B cell (primary cell): ENCODE measurements at regions not wholly inside any gene's neighbourhood (a gene's known extent, or its start where the extent isn't known, plus 50 kb on each side); places are given as distances from the start of the nearest gene placed in this dataset.

ENCODE experiments used
- EZH2 ChIP-seq: IDR thresholded peaks from 2 replicates; pipeline ENCODE4 v1.6.1; 2012; ENCODE audit warnings: borderline replicate concordance, low read depth, mild to moderate bottlenecking, moderate library complexity, low read length; ENCODE audit not compliant: insufficient read depth, poor library complexity, severe bottlenecking
- TF ChIP-seq, protein P1 (sequence below): fragments of 200-600 bp; IDR thresholded peaks from one replicate; pipeline ENCODE4 v1.8.0; 2022; ENCODE audit warnings: antibody characterized with exemption, mild to moderate bottlenecking

DNA sequence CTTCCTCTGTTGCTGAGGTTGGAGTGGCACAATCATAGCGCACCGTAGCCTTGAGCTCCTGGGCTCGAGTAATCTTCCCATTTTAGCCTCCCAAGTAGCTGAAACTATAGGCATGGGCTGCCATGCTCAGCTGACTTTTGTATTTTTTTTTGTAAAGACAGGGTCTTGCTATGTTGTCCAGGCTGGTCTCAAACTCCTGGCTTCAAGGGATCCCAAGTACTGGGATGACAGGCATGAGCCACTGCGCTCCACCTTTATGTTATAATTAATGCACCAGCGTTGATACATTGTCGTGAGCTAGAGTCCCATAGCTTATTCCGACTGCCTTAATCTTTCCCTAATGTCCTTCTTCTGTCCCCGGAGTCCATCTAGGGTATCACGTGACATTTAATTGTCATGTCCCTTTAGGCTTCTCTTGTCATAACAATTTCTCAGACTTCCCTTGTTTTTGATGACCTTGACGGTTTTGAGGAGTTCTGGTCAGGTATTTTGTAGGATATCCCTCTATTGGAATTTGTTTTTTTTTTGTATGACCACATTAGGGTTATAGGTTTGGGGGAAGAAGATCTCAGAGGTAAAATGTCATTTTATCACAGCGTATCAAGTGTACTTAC lies 63.9 kb downstream of the CEBPB start:
- TF ChIP-seq, protein P1, sequence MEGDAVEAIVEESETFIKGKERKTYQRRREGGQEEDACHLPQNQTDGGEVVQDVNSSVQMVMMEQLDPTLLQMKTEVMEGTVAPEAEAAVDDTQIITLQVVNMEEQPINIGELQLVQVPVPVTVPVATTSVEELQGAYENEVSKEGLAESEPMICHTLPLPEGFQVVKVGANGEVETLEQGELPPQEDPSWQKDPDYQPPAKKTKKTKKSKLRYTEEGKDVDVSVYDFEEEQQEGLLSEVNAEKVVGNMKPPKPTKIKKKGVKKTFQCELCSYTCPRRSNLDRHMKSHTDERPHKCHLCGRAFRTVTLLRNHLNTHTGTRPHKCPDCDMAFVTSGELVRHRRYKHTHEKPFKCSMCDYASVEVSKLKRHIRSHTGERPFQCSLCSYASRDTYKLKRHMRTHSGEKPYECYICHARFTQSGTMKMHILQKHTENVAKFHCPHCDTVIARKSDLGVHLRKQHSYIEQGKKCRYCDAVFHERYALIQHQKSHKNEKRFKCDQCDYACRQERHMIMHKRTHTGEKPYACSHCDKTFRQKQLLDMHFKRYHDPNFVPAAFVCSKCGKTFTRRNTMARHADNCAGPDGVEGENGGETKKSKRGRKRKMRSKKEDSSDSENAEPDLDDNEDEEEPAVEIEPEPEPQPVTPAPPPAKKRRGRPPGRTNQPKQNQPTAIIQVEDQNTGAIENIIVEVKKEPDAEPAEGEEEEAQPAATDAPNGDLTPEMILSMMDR, result no peak
- no peak for TF ChIP-seq EZH2
